Liver (tissue), 8 donors: ENCODE measurements at regions not wholly inside any gene's neighbourhood (a gene's known extent, or its start where the extent isn't known, plus 50 kb on each side); places are given as distances from the start of the nearest gene placed in this dataset.

Experiments used
- DNase-seq: peaks from one replicate; pipeline ENCODE4 v3.0.0-alpha.2; 2017; ENCODE audit warnings: low spot score
- H3K27ac ChIP-seq, 2 donors: one replicate each; pipeline ENCODE4 v1.7.0; 2013; ENCODE audit warnings: inconsistent platforms in 2 of 2, low read length in 2 of 2, control low read depth in 1 of 2, low read depth in 1 of 2, mild to moderate bottlenecking in 1 of 2
- H3K27me3 ChIP-seq, 4 donors: one replicate each; pipeline versions ENCODE4 v1.6.1 to v1.7.0; 2013; ENCODE audit warnings: low read length in 3 of 4, inconsistent platforms in 1 of 4, mild to moderate bottlenecking in 1 of 4, moderate library complexity in 1 of 4; ENCODE audit not compliant: control insufficient read depth in 4 of 4, insufficient read depth in 4 of 4
- H3K36me3 ChIP-seq, 4 donors: one replicate each; pipeline versions ENCODE4 v1.6.1 to v1.7.0; 2013; ENCODE audit warnings: low read length in 3 of 4, mild to moderate bottlenecking in 3 of 4, low read depth in 1 of 4, moderate library complexity in 1 of 4; ENCODE audit not compliant: control insufficient read depth in 4 of 4, insufficient read depth in 3 of 4
- H3K4me1 ChIP-seq, 4 donors: one replicate each; pipeline versions ENCODE4 v1.6.1 to v1.7.0; 2013; ENCODE audit warnings: low read length in 3 of 4, mild to moderate bottlenecking in 3 of 4, moderate library complexity in 1 of 4; ENCODE audit not compliant: control insufficient read depth in 4 of 4, insufficient read depth in 4 of 4
- H3K4me3 ChIP-seq, 3 donors: one replicate each; pipeline versions ENCODE4 v1.6.1 to v1.7.0; 2013; ENCODE audit warnings: low read length in 3 of 3, control low read depth in 1 of 3, low read depth in 1 of 3, mild to moderate bottlenecking in 1 of 3
- H3K9ac ChIP-seq, 2 donors: one replicate each; pipeline ENCODE4 v1.7.0; 2013; ENCODE audit warnings: low read length in 2 of 2, mild to moderate bottlenecking in 2 of 2, moderate library complexity in 2 of 2, control low read depth in 1 of 2, low read depth in 1 of 2
- H3K9me3 ChIP-seq, 4 donors: one replicate each; pipeline versions ENCODE4 v1.6.1 to v1.7.0; 2013; ENCODE audit warnings: low read length in 3 of 4; ENCODE audit not compliant: control insufficient read depth in 4 of 4
- EGR1 ChIP-seq, 2 donors: IDR thresholded peaks; 2 replicates each; pipeline ENCODE4 v1.6.1; 2016 to 2018; ENCODE audit warnings: antibody characterized with exemption in 2 of 2, low read depth in 2 of 2
- FOXA1 ChIP-seq: IDR thresholded peaks from 2 replicates; pipeline ENCODE4 v1.6.1; 2016; ENCODE audit warnings: antibody characterized with exemption
- FOXA2 ChIP-seq: IDR thresholded peaks from 2 replicates; pipeline ENCODE4 v1.6.1; 2016; ENCODE audit warnings: antibody characterized with exemption
- GABPA ChIP-seq, 2 donors: IDR thresholded peaks in 1 of 2; conservative IDR thresholded peaks in 1 of 2; 2 replicates each; pipeline ENCODE4 v1.6.1; 2016; ENCODE audit warnings: antibody characterized with exemption in 2 of 2, mild to moderate bottlenecking in 1 of 2, moderate library complexity in 1 of 2
- HNF4A ChIP-seq, 2 donors: conservative IDR thresholded peaks; 2 replicates each; pipeline ENCODE4 v1.6.1; 2016; ENCODE audit warnings: antibody characterized with exemption in 2 of 2, mild to moderate bottlenecking in 2 of 2
- MAX ChIP-seq: IDR thresholded peaks from 2 replicates; pipeline ENCODE4 v1.6.1; 2016; ENCODE audit warnings: antibody characterized with exemption
- RAD21 ChIP-seq, 2 donors: IDR thresholded peaks; 2 replicates each; pipeline ENCODE4 v1.6.1; 2016; ENCODE audit warnings: antibody characterized with exemption in 2 of 2, mild to moderate bottlenecking in 2 of 2
- RXRA ChIP-seq, 2 donors: IDR thresholded peaks; 2 replicates each; pipeline ENCODE4 v1.6.1; 2017 to 2018; ENCODE audit warnings: antibody characterized with exemption in 2 of 2, mild to moderate bottlenecking in 1 of 2
- SP1 ChIP-seq: IDR thresholded peaks from 2 replicates; pipeline ENCODE4 v1.6.1; 2018; ENCODE audit warnings: antibody characterized with exemption, mild to moderate bottlenecking
- TAF1 ChIP-seq: conservative IDR thresholded peaks from 2 replicates; pipeline ENCODE4 v1.6.1; 2016; ENCODE audit warnings: antibody characterized with exemption, mild to moderate bottlenecking
- YY1 ChIP-seq: IDR thresholded peaks from 2 replicates; pipeline ENCODE4 v1.6.1; 2016; ENCODE audit warnings: antibody characterized with exemption, mild to moderate bottlenecking
- WGBS: extraction: QIAGEN DNeasy Blood & Tissue Kit; methylation state at CpG from one replicate; pipeline ENCODE4 v1.1.7; 2013; 5-methylcytosine and 5-hydroxymethylcytosine counted together
- TF ChIP-seq, protein P1 (sequence below): IDR thresholded peaks from 2 replicates; pipeline ENCODE4 v1.6.1; 2016; ENCODE audit warnings: antibody characterized with exemption, mild to moderate bottlenecking
- TF ChIP-seq, protein P2 (sequence below): fragments of 150-350 bp; IDR thresholded peaks from 2 replicates; pipeline ENCODE4 v1.5.1; 2017; ENCODE audit warnings: improper control_type of control experiment, low read depth, low read length; ENCODE audit not compliant: missing input control
- donor health status: healthy.
- donor health status: healthy.
- donor health status: healthy.
- donor health status: healthy.
- donor health status: healthy.

DNA sequence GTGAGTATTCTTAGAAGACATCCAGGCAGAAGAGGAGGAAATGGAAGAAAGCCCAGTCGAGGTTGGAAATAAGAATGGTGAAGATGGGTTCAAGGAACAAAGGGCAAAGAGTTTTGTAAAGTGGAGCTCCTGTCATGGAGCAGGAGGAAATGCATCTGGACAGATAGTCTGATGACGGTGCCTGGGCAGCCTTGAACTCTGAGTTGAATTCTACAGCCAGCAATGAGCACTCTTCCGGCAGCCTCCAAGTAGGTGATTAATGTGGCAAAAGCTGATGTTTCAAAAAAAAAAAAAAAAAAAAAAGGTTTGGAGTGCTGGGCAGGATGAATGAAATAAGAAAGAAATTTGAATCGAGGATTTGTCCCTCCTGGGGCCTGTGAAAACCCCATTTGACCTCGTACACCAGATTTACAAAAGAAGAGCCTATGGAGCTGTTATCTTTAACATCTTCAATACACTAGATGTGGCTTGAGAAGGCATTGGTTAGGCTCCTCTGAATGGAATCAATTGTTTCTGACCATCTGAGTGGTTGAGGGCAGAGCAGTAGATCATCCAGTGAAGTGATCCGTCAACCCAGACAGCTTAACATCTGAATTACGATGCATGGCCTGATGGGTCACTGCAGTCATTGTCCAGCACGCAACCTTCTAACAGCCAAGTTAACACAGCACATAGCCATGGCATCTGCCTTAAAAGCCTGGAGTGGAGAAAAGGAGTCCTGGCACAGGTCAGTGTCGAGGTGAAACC lies 449.7 kb downstream of the TXNL1 start:
- H3K9me3 ChIP-seq = no peaks in the 10 kb centered on the region
- no peak overlapping the region for H3K9ac ChIP-seq
- 82% methylated on average over 9 of the region's 9 CpGs for WGBS
- TF ChIP-seq GABPA (IDR thresholded peaks at IDR 0.05 in 1 of 2, conservative IDR thresholded peaks at IDR 0.05 in 1 of 2) = no peak
- TF ChIP-seq FOXA2 = no peak
- no peak for TF ChIP-seq FOXA1
- TF ChIP-seq TAF1 = no peak
- TF ChIP-seq HNF4A (conservative IDR thresholded peaks at IDR 0.05) = no peak
- TF ChIP-seq, protein P1, sequence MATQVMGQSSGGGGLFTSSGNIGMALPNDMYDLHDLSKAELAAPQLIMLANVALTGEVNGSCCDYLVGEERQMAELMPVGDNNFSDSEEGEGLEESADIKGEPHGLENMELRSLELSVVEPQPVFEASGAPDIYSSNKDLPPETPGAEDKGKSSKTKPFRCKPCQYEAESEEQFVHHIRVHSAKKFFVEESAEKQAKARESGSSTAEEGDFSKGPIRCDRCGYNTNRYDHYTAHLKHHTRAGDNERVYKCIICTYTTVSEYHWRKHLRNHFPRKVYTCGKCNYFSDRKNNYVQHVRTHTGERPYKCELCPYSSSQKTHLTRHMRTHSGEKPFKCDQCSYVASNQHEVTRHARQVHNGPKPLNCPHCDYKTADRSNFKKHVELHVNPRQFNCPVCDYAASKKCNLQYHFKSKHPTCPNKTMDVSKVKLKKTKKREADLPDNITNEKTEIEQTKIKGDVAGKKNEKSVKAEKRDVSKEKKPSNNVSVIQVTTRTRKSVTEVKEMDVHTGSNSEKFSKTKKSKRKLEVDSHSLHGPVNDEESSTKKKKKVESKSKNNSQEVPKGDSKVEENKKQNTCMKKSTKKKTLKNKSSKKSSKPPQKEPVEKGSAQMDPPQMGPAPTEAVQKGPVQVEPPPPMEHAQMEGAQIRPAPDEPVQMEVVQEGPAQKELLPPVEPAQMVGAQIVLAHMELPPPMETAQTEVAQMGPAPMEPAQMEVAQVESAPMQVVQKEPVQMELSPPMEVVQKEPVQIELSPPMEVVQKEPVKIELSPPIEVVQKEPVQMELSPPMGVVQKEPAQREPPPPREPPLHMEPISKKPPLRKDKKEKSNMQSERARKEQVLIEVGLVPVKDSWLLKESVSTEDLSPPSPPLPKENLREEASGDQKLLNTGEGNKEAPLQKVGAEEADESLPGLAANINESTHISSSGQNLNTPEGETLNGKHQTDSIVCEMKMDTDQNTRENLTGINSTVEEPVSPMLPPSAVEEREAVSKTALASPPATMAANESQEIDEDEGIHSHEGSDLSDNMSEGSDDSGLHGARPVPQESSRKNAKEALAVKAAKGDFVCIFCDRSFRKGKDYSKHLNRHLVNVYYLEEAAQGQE = no peak
- no peak for TF ChIP-seq YY1
- no peaks in the 10 kb centered on the region for H3K4me1 ChIP-seq
- H3K27me3 ChIP-seq = no peaks in the 10 kb centered on the region
- H3K4me3 ChIP-seq = no peak overlapping the region
- no peak for DNase-seq
- no peak overlapping the region for H3K27ac ChIP-seq
- no peaks in the 10 kb centered on the region for H3K36me3 ChIP-seq

DNA sequence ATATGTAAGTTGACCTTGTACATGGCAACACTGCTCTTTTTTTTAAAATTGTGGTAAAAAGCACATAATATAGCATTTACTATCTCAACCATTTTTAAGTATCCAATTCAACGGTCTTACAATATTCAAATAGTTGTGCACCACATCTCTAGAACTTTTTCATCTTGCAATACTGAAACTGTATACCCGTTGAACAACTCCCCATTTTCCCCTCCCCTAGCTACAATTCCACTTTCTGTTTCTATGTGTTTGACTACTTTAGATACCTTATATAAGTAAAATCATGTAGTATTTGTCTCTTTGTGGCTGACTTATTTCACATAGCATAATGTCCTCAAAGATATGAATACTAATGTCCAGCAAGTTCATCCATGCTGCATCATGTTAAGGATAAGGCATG lies 452.1 kb downstream of the TXNL1 start:
- Histone ChIP-seq H3K9me3 (no peaks in the 10 kb centered on the region), H3K9ac (no peak overlapping the region), H3K4me3 (no peak overlapping the region), H3K36me3 (no peaks in the 10 kb centered on the region), H3K27me3 (no peaks in the 10 kb centered on the region), H3K4me1 (no peaks in the 10 kb centered on the region), H3K27ac (no peak overlapping the region)
- TF ChIP-seq MAX = no peak
- no peak for TF ChIP-seq RAD21 (IDR thresholded peaks at IDR 0.05)
- TF ChIP-seq EGR1 (IDR thresholded peaks at IDR 0.05; ENCODE audit: low read depth in 2 of 2) = no peak
- no peak for TF ChIP-seq FOXA2
- TF ChIP-seq, protein P2, sequence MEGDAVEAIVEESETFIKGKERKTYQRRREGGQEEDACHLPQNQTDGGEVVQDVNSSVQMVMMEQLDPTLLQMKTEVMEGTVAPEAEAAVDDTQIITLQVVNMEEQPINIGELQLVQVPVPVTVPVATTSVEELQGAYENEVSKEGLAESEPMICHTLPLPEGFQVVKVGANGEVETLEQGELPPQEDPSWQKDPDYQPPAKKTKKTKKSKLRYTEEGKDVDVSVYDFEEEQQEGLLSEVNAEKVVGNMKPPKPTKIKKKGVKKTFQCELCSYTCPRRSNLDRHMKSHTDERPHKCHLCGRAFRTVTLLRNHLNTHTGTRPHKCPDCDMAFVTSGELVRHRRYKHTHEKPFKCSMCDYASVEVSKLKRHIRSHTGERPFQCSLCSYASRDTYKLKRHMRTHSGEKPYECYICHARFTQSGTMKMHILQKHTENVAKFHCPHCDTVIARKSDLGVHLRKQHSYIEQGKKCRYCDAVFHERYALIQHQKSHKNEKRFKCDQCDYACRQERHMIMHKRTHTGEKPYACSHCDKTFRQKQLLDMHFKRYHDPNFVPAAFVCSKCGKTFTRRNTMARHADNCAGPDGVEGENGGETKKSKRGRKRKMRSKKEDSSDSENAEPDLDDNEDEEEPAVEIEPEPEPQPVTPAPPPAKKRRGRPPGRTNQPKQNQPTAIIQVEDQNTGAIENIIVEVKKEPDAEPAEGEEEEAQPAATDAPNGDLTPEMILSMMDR = no peak
- TF ChIP-seq SP1 = no peak
- no peak for DNase-seq
- 90% methylated on average over 2 of the region's 2 CpGs for WGBS

DNA sequence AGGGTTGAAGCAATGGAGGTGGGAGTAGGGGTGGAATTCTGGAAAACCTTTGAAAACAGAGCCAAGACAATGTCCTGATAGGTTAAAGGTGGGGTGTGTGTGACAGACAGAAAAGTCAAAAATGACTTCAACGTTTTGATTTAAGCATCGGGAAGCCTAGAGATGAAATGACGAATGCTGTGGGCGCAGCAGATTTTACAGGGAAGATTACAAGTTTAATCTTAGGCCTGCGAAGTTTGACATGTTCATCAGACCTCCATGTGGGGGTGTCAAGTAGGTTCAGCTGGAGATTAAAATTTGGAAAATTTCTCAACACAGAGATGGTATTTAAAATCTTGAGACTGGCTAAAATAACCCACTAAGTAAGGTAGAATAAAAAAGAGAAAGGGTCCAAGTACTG lies 453.3 kb downstream of the TXNL1 start:
- Histone ChIP-seq H3K36me3 (no peaks in the 10 kb centered on the region), H3K27ac (no peak overlapping the region), H3K9me3 (no peaks in the 10 kb centered on the region), H3K4me3 (no peak overlapping the region), H3K27me3 (no peaks in the 10 kb centered on the region), H3K9ac (no peak overlapping the region), H3K4me1 (no peaks in the 10 kb centered on the region)
- TF ChIP-seq RAD21 (IDR thresholded peaks at IDR 0.05) = no peak
- TF ChIP-seq FOXA2 = no peak
- TF ChIP-seq TAF1 = no peak
- TF ChIP-seq HNF4A (conservative IDR thresholded peaks at IDR 0.05) = no peak
- no peak for TF ChIP-seq RXRA (IDR thresholded peaks at IDR 0.05)
- no peak for DNase-seq
- 91% methylated on average over 5 of the region's 5 CpGs for WGBS
